RWPE1 (cell line): ENCODE measurements at regions not wholly inside any gene's neighbourhood (a gene's known extent, or its start where the extent isn't known, plus 50 kb on each side); places are given as distances from the start of the nearest gene placed in this dataset.

Experiments used
- CTCF ChIA-PET: fragments of 350-600 bp; sonication (Branson Sonifier 250); formaldehyde crosslinking; extraction: SDS; loops from one replicate; lab custom pipeline; 2021; lab: Yijun Ruan, JAX
- POLR2A ChIA-PET: fragments of 400-600 bp; formaldehyde crosslinking; extraction: SDS; loops from one replicate; lab custom pipeline; 2020; ENCODE audit warnings: antibody characterized with exemption; ENCODE audit not compliant: low non-redundant PET; lab: Yijun Ruan, JAX
- DNase-seq: peaks from one replicate; pipeline ENCODE4 v3.0.0; 2012; ENCODE audit warnings: low spot score
- H3K27ac ChIP-seq: fragments of 450-650 bp; 2 replicates; pipeline ENCODE4 v1.5.1; 2017
- TF ChIP-seq, protein P1 (sequence below): fragments of 450-650 bp; conservative IDR thresholded peaks from 2 replicates; pipeline ENCODE4 v1.5.1; 2017; ENCODE audit warnings: low read depth, mild to moderate bottlenecking

GRCh38 chr12:114122016-114122415 lies 155.9 kb upstream of the RBM19 start:
- TF ChIP-seq, protein P1, sequence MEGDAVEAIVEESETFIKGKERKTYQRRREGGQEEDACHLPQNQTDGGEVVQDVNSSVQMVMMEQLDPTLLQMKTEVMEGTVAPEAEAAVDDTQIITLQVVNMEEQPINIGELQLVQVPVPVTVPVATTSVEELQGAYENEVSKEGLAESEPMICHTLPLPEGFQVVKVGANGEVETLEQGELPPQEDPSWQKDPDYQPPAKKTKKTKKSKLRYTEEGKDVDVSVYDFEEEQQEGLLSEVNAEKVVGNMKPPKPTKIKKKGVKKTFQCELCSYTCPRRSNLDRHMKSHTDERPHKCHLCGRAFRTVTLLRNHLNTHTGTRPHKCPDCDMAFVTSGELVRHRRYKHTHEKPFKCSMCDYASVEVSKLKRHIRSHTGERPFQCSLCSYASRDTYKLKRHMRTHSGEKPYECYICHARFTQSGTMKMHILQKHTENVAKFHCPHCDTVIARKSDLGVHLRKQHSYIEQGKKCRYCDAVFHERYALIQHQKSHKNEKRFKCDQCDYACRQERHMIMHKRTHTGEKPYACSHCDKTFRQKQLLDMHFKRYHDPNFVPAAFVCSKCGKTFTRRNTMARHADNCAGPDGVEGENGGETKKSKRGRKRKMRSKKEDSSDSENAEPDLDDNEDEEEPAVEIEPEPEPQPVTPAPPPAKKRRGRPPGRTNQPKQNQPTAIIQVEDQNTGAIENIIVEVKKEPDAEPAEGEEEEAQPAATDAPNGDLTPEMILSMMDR = no peak
- POLR2A ChIA-PET = no interaction called here
- no peak overlapping the region for H3K27ac ChIP-seq
- no peak for DNase-seq
- CTCF ChIA-PET = no interaction called here

DNA sequence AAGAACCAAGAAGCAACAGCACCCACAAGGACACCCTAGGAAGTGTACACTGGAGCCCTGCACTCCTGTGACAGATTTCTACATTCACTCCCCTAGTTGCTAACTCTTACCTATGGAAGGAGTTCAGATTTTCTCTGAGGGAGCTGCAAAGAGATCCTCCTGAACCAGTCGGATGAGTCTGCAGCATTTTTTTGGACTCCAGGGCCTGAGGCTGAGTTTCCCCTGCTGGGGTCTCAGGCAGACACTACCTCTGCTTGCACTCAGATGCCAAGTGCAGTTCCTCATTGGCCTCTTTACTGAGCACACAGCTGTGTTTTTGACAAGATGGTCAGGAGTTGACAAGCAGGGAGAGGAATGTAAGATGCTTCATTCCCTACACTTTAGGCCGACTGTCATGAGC lies 153.2 kb upstream of the RBM19 start:
- CTCF ChIA-PET = no interaction called here
- no peak overlapping the region for H3K27ac ChIP-seq
- POLR2A ChIA-PET = no interaction called here
- TF ChIP-seq, protein P1 = no peak
- DNase-seq = no peak

DNA sequence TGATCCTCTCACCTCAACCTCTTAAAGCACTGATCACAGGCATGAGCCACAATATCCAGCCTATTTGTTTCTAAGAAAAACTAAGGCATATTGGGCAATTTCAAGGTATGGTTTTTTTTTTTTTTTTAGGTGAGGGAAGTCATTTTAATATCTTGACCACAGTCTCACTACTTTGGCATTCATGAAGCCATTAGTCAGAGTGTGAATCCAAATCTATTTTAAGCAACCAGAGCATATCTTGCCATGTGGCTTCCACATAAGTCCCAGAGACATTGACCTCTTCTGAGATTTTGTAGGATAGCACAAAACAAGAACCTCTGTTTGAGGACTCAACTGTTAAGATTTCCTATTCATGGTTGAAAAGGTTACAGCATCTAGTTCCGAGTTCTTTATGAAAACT lies 130.3 kb upstream of the RBM19 start:
- CTCF ChIA-PET = no interaction called here
- no peak overlapping the region for H3K27ac ChIP-seq
- POLR2A ChIA-PET = no interaction called here
- TF ChIP-seq, protein P1 = no peak
- no peak for DNase-seq

GRCh38 chr12:114093520-114093919 lies 127.4 kb upstream of the RBM19 start:
- TF ChIP-seq, protein P1 = no peak
- no peak overlapping the region for H3K27ac ChIP-seq
- POLR2A ChIA-PET = no interaction called here
- no peak for DNase-seq
- CTCF ChIA-PET = no interaction called here

DNA sequence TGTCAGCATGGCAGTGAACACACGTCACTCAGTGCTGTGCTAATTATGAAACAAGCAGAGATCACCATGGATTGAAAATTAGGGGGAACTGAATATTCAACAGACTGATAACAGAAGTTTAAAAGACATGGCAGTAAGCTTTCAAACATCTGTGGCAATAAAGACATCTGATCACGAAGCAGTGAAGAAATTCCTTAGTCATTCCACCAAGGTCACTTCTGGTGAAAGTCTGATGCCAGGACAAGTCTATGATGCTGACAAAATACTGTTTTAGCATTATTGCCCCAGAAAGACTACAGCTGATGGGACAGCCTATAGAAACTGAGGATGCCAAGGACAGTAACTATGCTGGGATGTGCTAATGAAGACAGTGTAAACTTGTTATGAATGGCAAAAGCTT lies 126.9 kb upstream of the RBM19 start:
- TF ChIP-seq, protein P1 = no peak
- H3K27ac ChIP-seq = no peak overlapping the region
- POLR2A ChIA-PET = no interaction called here
- CTCF ChIA-PET = no interaction called here
- no peak for DNase-seq

DNA sequence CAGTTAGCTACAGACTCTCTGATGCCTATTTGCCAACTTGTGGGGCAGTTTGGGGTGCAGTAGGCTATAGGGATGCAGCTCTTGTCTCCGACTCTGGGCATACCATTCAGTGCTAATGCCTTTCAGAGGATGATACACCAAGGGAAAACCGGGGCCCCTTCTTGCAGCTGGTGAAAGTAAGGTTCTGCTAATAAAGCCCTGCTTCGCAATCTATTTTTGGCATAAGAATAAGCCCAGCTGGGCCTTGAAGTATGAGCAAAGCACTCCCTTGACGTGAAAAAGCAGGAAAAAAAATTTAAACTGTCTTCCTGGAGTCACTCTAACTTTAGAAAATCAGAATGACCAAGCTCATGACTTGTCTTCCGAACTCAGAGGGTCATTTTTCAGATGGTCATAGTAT lies 124.1 kb upstream of the RBM19 start:
- TF ChIP-seq, protein P1 = no peak
- no peak for DNase-seq
- POLR2A ChIA-PET = no interaction called here
- CTCF ChIA-PET = no interaction called here
- H3K27ac ChIP-seq = no peak overlapping the region

GRCh38 chr12:114073076-114073475 lies 107.0 kb upstream of the RBM19 start:
- DNase-seq = no peak
- no peak overlapping the region for H3K27ac ChIP-seq
- TF ChIP-seq, protein P1 = no peak
- POLR2A ChIA-PET = no interaction called here
- CTCF ChIA-PET = no interaction called here
